Neural cell (in vitro differentiated cells): ENCODE measurements at regions not wholly inside any gene's neighbourhood (a gene's known extent, or its start where the extent isn't known, plus 50 kb on each side); places are given as distances from the start of the nearest gene placed in this dataset.

Experiments
- EZH2 ChIP-seq: fragments of 200-600, 300-800 bp; shearing (Covaris generic), sonication (generic); IDR thresholded peaks from 2 replicates; pipeline ENCODE4 v1.6.1; 2014; ENCODE audit warnings: antibody characterized with exemption, low read length, borderline replicate concordance, mild to moderate bottlenecking; ENCODE audit not compliant: insufficient read depth, poor library complexity, severe bottlenecking
- TF ChIP-seq, protein P1 (sequence below): fragments of 450-650 bp; IDR thresholded peaks from 2 replicates; pipeline ENCODE4 v1.5.1; 2014; ENCODE audit warnings: antibody characterized with exemption, mild to moderate bottlenecking, moderate library complexity; ENCODE audit not compliant: poor library complexity, severe bottlenecking

DNA sequence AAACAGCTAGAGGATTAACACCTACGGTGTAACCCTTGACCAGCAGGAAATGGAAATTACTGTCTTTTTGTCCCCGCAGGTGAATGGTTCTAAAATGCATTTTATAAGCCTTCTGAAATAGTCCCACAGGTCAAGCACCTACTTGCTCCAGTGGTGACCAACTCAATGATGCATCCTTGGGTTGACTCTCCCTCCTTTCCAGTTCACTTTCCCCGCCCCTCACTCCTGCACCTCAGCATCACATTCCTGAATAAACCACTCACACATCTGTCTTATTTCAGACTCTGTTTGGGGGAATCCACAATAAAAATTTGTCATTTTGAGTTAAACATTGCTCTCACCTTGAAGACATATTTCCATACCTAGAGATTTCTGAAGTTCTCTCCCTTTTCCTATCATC, 446.0 kb upstream of the TNP1 start:
- TF ChIP-seq EZH2, result no peak
- TF ChIP-seq, protein P1, sequence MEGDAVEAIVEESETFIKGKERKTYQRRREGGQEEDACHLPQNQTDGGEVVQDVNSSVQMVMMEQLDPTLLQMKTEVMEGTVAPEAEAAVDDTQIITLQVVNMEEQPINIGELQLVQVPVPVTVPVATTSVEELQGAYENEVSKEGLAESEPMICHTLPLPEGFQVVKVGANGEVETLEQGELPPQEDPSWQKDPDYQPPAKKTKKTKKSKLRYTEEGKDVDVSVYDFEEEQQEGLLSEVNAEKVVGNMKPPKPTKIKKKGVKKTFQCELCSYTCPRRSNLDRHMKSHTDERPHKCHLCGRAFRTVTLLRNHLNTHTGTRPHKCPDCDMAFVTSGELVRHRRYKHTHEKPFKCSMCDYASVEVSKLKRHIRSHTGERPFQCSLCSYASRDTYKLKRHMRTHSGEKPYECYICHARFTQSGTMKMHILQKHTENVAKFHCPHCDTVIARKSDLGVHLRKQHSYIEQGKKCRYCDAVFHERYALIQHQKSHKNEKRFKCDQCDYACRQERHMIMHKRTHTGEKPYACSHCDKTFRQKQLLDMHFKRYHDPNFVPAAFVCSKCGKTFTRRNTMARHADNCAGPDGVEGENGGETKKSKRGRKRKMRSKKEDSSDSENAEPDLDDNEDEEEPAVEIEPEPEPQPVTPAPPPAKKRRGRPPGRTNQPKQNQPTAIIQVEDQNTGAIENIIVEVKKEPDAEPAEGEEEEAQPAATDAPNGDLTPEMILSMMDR, result no peak
